ENCODE measurements at regions not wholly inside any gene's neighbourhood (a gene's known extent, or its start where the extent isn't known, plus 50 kb on each side); places are given as distances from the start of the nearest gene placed in this dataset.

DNA sequence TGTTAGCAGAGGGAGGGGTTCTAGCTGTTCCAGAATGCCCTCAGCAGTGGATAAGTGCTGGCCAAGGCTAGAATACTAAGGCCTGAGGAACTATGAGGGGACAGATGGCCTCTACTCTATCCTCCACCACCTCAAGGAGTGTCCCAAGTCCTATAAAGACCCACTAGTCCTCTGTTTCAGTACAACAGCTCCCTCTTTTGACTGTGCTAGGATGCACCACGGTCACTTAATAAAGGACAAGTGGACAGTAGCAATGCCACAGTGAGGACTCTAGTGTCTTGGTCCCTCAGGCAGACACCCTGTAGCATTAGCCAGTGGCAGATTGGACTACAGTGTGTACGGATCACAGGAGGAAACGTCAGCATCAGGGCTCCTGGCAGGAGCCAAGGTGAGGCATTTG is 171.8 kb upstream of the PROK2 start (continued):
- TF ChIP-seq, protein P1, sequence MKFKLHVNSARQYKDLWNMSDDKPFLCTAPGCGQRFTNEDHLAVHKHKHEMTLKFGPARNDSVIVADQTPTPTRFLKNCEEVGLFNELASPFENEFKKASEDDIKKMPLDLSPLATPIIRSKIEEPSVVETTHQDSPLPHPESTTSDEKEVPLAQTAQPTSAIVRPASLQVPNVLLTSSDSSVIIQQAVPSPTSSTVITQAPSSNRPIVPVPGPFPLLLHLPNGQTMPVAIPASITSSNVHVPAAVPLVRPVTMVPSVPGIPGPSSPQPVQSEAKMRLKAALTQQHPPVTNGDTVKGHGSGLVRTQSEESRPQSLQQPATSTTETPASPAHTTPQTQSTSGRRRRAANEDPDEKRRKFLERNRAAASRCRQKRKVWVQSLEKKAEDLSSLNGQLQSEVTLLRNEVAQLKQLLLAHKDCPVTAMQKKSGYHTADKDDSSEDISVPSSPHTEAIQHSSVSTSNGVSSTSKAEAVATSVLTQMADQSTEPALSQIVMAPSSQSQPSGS (IDR thresholded peaks at IDR 0.05; ENCODE audit: low read length) = no peak

All from H1 (cell line).